ENCODE measurements at regions not wholly inside any gene's neighbourhood (a gene's known extent, or its start where the extent isn't known, plus 50 kb on each side); places are given as distances from the start of the nearest gene placed in this dataset.

DNA sequence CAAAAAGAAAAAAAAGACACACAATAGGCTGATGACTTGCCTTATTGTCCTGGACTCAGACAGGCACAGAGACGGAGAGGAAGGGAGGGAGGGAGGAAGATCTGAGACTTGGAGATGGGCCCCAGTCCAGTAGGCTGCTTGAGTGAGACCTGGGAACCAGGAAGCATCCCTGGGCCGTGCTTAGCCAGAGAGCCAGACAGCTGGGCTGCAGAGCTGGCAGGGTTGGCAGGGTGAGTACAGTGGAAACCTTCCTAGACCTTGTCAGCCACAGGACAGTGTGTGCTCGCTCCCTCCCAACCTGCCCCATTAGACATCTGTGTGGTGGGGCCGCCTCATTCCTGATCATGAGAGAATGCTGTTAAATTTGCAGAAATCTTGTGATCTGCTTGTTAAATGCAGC is 107.9 kb upstream of the ALDH1A3 start:
- ChIA-PET POLR2A (interaction anchor here (1.1 to 1.7 kb wide), 3 partner anchors 10 to 146 kb away, joined by 3 to 5 read pairs (median 3); no protein-coding TSS in a partner anchor), CTCF (interaction anchor here (0.9 to 3.6 kb wide), 7 partner anchors 9 to 236 kb away, joined by 3 to 19 read pairs (median 6); no protein-coding TSS in a partner anchor)
- H3K9me2 ChIP-seq: no peaks in the 10 kb centered on the region
- peaks cover 0 to 78% of the 10 kb centered on the region in 2 experiments; a peak in 3 of 4 replicates for H3K4me1 ChIP-seq (ENCODE audit: control insufficient read depth in 1 of 2, insufficient read depth in 2 of 2, low read depth in 1 of 2, low read length in 1 of 2)
- 0 out of 2 replicates have a peak overlapping the region, but pooled peaks have one; percentile 11 for H3K4me2 ChIP-seq
- TF ChIP-seq USF1 (IDR thresholded peaks at IDR 0.05; ENCODE audit: borderline replicate concordance, low read depth) (no peak), TEAD4 (IDR thresholded peaks at IDR 0.05; ENCODE audit: borderline replicate concordance, insufficient read depth) (no peak), FOXJ3 (CRISPR knock-in tag; IDR thresholded peaks at IDR 0.05) (no peak), POLR2AphosphoS5 (IDR thresholded peaks at IDR 0.05; ENCODE audit: low read depth, low read length) (no peak), MXI1 (IDR thresholded peaks at IDR 0.05; ENCODE audit: low read depth, low read length) (no peak), NRF1 (IDR thresholded peaks at IDR 0.05; ENCODE audit: low read depth, low read length) (no peak), RAD21 (IDR thresholded peaks at IDR 0.05; ENCODE audit: low read length) (0 out of 2 replicates have a peak, but pooled peaks have one; percentile 5), SMC3 (IDR thresholded peaks at IDR 0.05; ENCODE audit: low read depth, low read length) (no peak), YY1 (IDR thresholded peaks at IDR 0.05; ENCODE audit: low read depth) (no peak), RCOR1 (IDR thresholded peaks at IDR 0.05; ENCODE audit: low read length) (peak; percentile 19; the same call in 1 of the 2 replicates)
- TF ChIP-seq, protein P1, sequence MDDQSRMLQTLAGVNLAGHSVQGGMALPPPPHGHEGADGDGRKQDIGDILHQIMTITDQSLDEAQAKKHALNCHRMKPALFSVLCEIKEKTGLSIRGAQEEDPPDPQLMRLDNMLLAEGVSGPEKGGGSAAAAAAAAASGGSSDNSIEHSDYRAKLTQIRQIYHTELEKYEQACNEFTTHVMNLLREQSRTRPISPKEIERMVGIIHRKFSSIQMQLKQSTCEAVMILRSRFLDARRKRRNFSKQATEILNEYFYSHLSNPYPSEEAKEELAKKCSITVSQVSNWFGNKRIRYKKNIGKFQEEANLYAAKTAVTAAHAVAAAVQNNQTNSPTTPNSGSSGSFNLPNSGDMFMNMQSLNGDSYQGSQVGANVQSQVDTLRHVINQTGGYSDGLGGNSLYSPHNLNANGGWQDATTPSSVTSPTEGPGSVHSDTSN (IDR thresholded peaks at IDR 0.05): no peak
- TF ChIP-seq, protein P2, sequence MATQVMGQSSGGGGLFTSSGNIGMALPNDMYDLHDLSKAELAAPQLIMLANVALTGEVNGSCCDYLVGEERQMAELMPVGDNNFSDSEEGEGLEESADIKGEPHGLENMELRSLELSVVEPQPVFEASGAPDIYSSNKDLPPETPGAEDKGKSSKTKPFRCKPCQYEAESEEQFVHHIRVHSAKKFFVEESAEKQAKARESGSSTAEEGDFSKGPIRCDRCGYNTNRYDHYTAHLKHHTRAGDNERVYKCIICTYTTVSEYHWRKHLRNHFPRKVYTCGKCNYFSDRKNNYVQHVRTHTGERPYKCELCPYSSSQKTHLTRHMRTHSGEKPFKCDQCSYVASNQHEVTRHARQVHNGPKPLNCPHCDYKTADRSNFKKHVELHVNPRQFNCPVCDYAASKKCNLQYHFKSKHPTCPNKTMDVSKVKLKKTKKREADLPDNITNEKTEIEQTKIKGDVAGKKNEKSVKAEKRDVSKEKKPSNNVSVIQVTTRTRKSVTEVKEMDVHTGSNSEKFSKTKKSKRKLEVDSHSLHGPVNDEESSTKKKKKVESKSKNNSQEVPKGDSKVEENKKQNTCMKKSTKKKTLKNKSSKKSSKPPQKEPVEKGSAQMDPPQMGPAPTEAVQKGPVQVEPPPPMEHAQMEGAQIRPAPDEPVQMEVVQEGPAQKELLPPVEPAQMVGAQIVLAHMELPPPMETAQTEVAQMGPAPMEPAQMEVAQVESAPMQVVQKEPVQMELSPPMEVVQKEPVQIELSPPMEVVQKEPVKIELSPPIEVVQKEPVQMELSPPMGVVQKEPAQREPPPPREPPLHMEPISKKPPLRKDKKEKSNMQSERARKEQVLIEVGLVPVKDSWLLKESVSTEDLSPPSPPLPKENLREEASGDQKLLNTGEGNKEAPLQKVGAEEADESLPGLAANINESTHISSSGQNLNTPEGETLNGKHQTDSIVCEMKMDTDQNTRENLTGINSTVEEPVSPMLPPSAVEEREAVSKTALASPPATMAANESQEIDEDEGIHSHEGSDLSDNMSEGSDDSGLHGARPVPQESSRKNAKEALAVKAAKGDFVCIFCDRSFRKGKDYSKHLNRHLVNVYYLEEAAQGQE (IDR thresholded peaks at IDR 0.05; ENCODE audit: low read depth, low read length): no peak
- H3K27ac ChIP-seq (ENCODE audit: low read depth in 2 of 2, low read length in 1 of 2): peak overlapping the region; percentile 46 to 99; a peak in 3 of 4 replicates
- no peaks in the 10 kb centered on the region for H3K79me2 ChIP-seq (ENCODE audit: insufficient read depth)
- H3K36me3 ChIP-seq (replicated peaks in 1 of 2; ENCODE audit: control insufficient read depth in 1 of 2, insufficient read depth in 2 of 2, low read length in 1 of 2): no peaks in the 10 kb centered on the region
- H3K9me3 ChIP-seq: no peaks in the 10 kb centered on the region
- H4K20me1 ChIP-seq (ENCODE audit: insufficient read depth): no peaks in the 10 kb centered on the region
- 48% methylated on average over 4 of the region's 4 CpGs for WGBS (ENCODE audit: low lambda C conversion rate)
- H3K27me3 ChIP-seq (ENCODE audit: insufficient read depth): no peaks in the 10 kb centered on the region
- H3K9ac ChIP-seq: no peak overlapping the region
- no peaks in the 10 kb centered on the region for H3F3A ChIP-seq (replicated peaks; ENCODE audit: insufficient read depth)
- peak; percentile 69 for DNase-seq
- H3K4me3 ChIP-seq (ENCODE audit: low read depth in 2 of 2, low read length in 1 of 2): no peak overlapping the region
- H2AFZ ChIP-seq (ENCODE audit: low read depth): no peak overlapping the region
